Cardiac fibroblast (primary cell): ENCODE measurements at regions not wholly inside any gene's neighbourhood (a gene's known extent, or its start where the extent isn't known, plus 50 kb on each side); places are given as distances from the start of the nearest gene placed in this dataset.
"Not testable (repeated sequence)": the region's sequence is repeated elsewhere in the genome, so short reads cannot be mapped to it uniquely, and the experiment has no call there.

Source experiments
- DNase-seq, 2 donors: peaks; one replicate each; pipeline versions ENCODE4 v3.0.0 to v3.0.0-alpha.2; 2010; ENCODE audit warnings: low read depth in 2 of 2
- H3K4me3 ChIP-seq, 2 donors: replicated peaks in 1 of 2; 1 replicate in 1 of 2; 2 replicates in 1 of 2; pipeline ENCODE4 v1.5.1; 2011; ENCODE audit warnings: low read depth in 2 of 2, low read length in 2 of 2, mild to moderate bottlenecking in 2 of 2, moderate library complexity in 1 of 2
- CTCF ChIP-seq: IDR thresholded peaks from one replicate; pipeline ENCODE4 v1.5.1; 2011; ENCODE audit warnings: low read depth, mild to moderate bottlenecking, low read length, inconsistent platforms

- no peak overlapping the region for H3K4me3 ChIP-seq
- DNase-seq = peak in 1 of 2 donors; percentile 41
- TF ChIP-seq CTCF = no peak
Observed at GRCh38 chrY:21705309-21705708, 170.6 kb downstream of the RBMY1A1 start.

- DNase-seq = peak in 1 of 2 donors; percentile 30
- not testable (repeated sequence) for H3K4me3 ChIP-seq
Observed at GRCh38 chrY:21706611-21707010, 171.9 kb downstream of the RBMY1A1 start.

GRCh38 chrY:21735489-21736060 is 158.8 kb downstream of the RBMY1D start:
- not testable (repeated sequence) for H3K4me3 ChIP-seq, DNase-seq

- H3K4me3 ChIP-seq, DNase-seq: not testable (repeated sequence)
Observed at GRCh38 chrY:21744998-21745397, 149.3 kb downstream of the RBMY1D start.

GRCh38 chrY:21760243-21760642 is 134.1 kb downstream of the RBMY1D start:
- not testable (repeated sequence) for H3K4me3 ChIP-seq, DNase-seq

- DNase-seq, H3K4me3 ChIP-seq: not testable (repeated sequence)
Observed at GRCh38 chrY:21767824-21768223, 126.5 kb downstream of the RBMY1D start.

- DNase-seq, H3K4me3 ChIP-seq: not testable (repeated sequence)
Observed at GRCh38 chrY:21782174-21782860, 112.0 kb downstream of the RBMY1D start.

GRCh38 chrY:21813484-21814233 is 80.7 kb downstream of the RBMY1D start:
- TF ChIP-seq CTCF = no peak
- DNase-seq = no peak
- no peak overlapping the region for H3K4me3 ChIP-seq

- DNase-seq = no peak
- H3K4me3 ChIP-seq = no peak overlapping the region
- no peak for TF ChIP-seq CTCF
Observed at GRCh38 chrY:21814491-21814890, 79.8 kb downstream of the RBMY1D start.

- DNase-seq = no peak
- no peak for TF ChIP-seq CTCF
Observed at GRCh38 chrY:21821881-21822280, 72.4 kb downstream of the RBMY1D start.

More at GRCh38 chrY:21821881-21822280, 72.4 kb downstream of the RBMY1D start:
- H3K4me3 ChIP-seq = no peak overlapping the region
